K562 (cell line): ENCODE measurements at regions not wholly inside any gene's neighbourhood (a gene's known extent, or its start where the extent isn't known, plus 50 kb on each side); places are given as distances from the start of the nearest gene placed in this dataset.

Experiments used
- ATAC-seq: fragments of 200-7000 bp; cut with Tn5 transposase; 3 replicates; pipeline ENCODE4 v1.9.1; 2020; ENCODE audit warnings: moderate library complexity
- BruUV-seq: library from RNA; stranded (reverse); fragments of 400-500 nt; replicated peaks from 2 replicates; lab custom pipeline; 2021; lab: Mats Ljungman, UMichigan
- CTCF ChIA-PET: fragments of 300-600 bp; formaldehyde crosslinking; extraction: SDS; loops from one replicate; lab custom pipeline; 2021; ENCODE audit warnings: low intra/inter-chr PET ratio; lab: Yijun Ruan, JAX
- POLR2A ChIA-PET: fragments of 300-600, 350-650 bp; sonication (Branson Sonifier 250); formaldehyde crosslinking; extraction: SDS; loops from one replicate; lab custom pipeline; 2021; ENCODE audit warnings: antibody characterized with exemption, inconsistent platforms; lab: Yijun Ruan, JAX
- DNase-seq, 4 experiments: peaks; one replicate each; pipeline versions ENCODE4 v3.0.0 to v3.0.0-alpha.2; 2011 to 2018; ENCODE audit warnings: low spot score in 3 of 4, mixed read lengths in 3 of 4; ENCODE audit errors: extremely low read depth in 1 of 4
- FAIRE-seq: peaks from 2 replicates; lab custom pipeline; 2011; peaks lifted over from hg19 to GRCh38; lab: Jason Lieb, UNC
- H2AFZ ChIP-seq: 2 replicates; pipeline ENCODE4 v1.6.0; 2011; ENCODE audit warnings: low read depth, low read length, control low read depth, inconsistent platforms
- H3K27ac ChIP-seq: fragments of 200-600 bp; 3 replicates; pipeline ENCODE4 v1.8.0; 2011; ENCODE audit warnings: low read depth, mild to moderate bottlenecking, control low read depth, inconsistent platforms, low read length, moderate library complexity, mixed read lengths; ENCODE audit errors: extremely low read depth
- H3K27me3 ChIP-seq, 2 experiments: fragments of 300-600 bp in 1 of 2; 2 replicates in 1 of 2; 3 replicates in 1 of 2; pipeline versions ENCODE4 v1.6.0 to v1.8.0; 2011; ENCODE audit warnings: inconsistent platforms in 2 of 2, low read length in 2 of 2, mild to moderate bottlenecking in 1 of 2, mixed read lengths in 1 of 2, moderate library complexity in 1 of 2; ENCODE audit not compliant: control insufficient read depth in 2 of 2, insufficient read depth in 2 of 2
- H3K36me3 ChIP-seq: fragments of 300-600 bp; 3 replicates; pipeline ENCODE4 v1.8.0; 2011; ENCODE audit warnings: mild to moderate bottlenecking, low read length, inconsistent platforms; ENCODE audit not compliant: control insufficient read depth, insufficient read depth
- H3K4me1 ChIP-seq, 2 experiments: fragments of 200-600 bp in 1 of 2; replicated peaks in 1 of 2; 2 replicates in 1 of 2; 3 replicates in 1 of 2; pipeline versions ENCODE4 v1.5.1 to v1.8.0; 2011; ENCODE audit warnings: inconsistent platforms in 2 of 2, low read length in 2 of 2, mild to moderate bottlenecking in 1 of 2, mixed read lengths in 1 of 2, moderate library complexity in 1 of 2; ENCODE audit not compliant: control insufficient read depth in 2 of 2, insufficient read depth in 2 of 2
- H3K4me2 ChIP-seq: 2 replicates; pipeline ENCODE4 v1.6.1; 2011; ENCODE audit warnings: low read length, control low read depth, inconsistent platforms, mixed read lengths; ENCODE audit not compliant: insufficient read depth
- H3K4me3 ChIP-seq: fragments of 200-600 bp; sonication (generic), shearing (Covaris generic); 2 replicates; pipeline ENCODE4 v1.5.1; 2016; ENCODE audit warnings: control low read depth, inconsistent platforms
- H3K79me2 ChIP-seq: fragments of 200-600 bp; 3 replicates; pipeline ENCODE4 v1.8.0; 2011; ENCODE audit warnings: low read length, inconsistent platforms; ENCODE audit not compliant: control insufficient read depth, insufficient read depth
- H3K9ac ChIP-seq, 2 experiments: 2 replicates each; pipeline versions ENCODE4 v1.6.0 to v1.6.1; 2011; ENCODE audit warnings: low read depth in 2 of 2, low read length in 2 of 2, control low read depth in 1 of 2, inconsistent platforms in 1 of 2, mild to moderate bottlenecking in 1 of 2, mixed read lengths in 1 of 2; ENCODE audit not compliant: insufficient read depth in 1 of 2
- H3K9me1 ChIP-seq: one replicate; pipeline ENCODE4 v1.6.0; 2011; ENCODE audit warnings: inconsistent platforms, mild to moderate bottlenecking, low read length, moderate library complexity; ENCODE audit not compliant: control insufficient read depth, insufficient read depth
- H3K9me3 ChIP-seq: replicated peaks from 2 replicates; pipeline ENCODE4 v1.5.1; 2011; ENCODE audit warnings: low read depth, low read length, inconsistent platforms; ENCODE audit not compliant: control insufficient read depth, insufficient read depth
- H4K20me1 ChIP-seq: replicated peaks from 2 replicates; pipeline ENCODE4 v1.6.1; 2011; ENCODE audit warnings: low read length, inconsistent platforms, mixed read lengths; ENCODE audit not compliant: control insufficient read depth, insufficient read depth
- ARID2 ChIP-seq: fragments of 450-650 bp; IDR thresholded peaks from 2 replicates; pipeline ENCODE4 v1.6.1; 2017; ENCODE audit warnings: antibody characterized with exemption, mild to moderate bottlenecking
- FOXM1 ChIP-seq, 2 experiments: fragments of 450-650 bp in 1 of 2; sonication (generic) in 1 of 2; formaldehyde crosslinking in 1 of 2; IDR thresholded peaks; 2 replicates each; pipeline versions ENCODE4 v1.6.1 to v1.9.0; 2017 to 2022; ENCODE audit warnings: low read depth in 2 of 2, mild to moderate bottlenecking in 2 of 2, missing genetic modification reagents in 1 of 2, moderate library complexity in 1 of 2
- FOXO4 ChIP-seq: fragments of 450-650 bp; formaldehyde crosslinking; IDR thresholded peaks from 2 replicates; pipeline ENCODE4 v1.4.0; 2020; ENCODE audit warnings: mild to moderate bottlenecking, moderate library complexity
- HLTF ChIP-seq: fragments of 450-650 bp; IDR thresholded peaks from 2 replicates; pipeline ENCODE4 v1.6.1; 2016
- MITF ChIP-seq: IDR thresholded peaks from 2 replicates; pipeline ENCODE4 v1.6.1; 2014; ENCODE audit warnings: antibody characterized with exemption
- NEUROD1 ChIP-seq: fragments of 150-350 bp; IDR thresholded peaks from 2 replicates; pipeline ENCODE4 v1.6.1; 2014; ENCODE audit warnings: borderline replicate concordance, low read length, low read depth; ENCODE audit not compliant: partially characterized antibody
- POLR2A ChIP-seq: fragments of 450-650 bp; conservative IDR thresholded peaks from 2 replicates; pipeline ENCODE4 v1.6.1; 2016
- POLR2AphosphoS5 ChIP-seq: IDR thresholded peaks from 2 replicates; pipeline ENCODE4 v1.6.1; 2011; ENCODE audit warnings: mild to moderate bottlenecking, low read depth, low read length, moderate library complexity; ENCODE audit not compliant: control insufficient read depth, insufficient read depth
- TCF7L2 ChIP-seq: fragments of 150-350 bp; IDR thresholded peaks from 2 replicates; pipeline ENCODE4 v1.6.1; 2016; ENCODE audit warnings: low read depth, mild to moderate bottlenecking, low read length, moderate library complexity
- ZBTB33 ChIP-seq: sonication (generic); formaldehyde crosslinking; IDR thresholded peaks from 2 replicates; pipeline ENCODE4 v1.8.1; 2023; ENCODE audit warnings: mild to moderate bottlenecking, missing genetic modification reagents
- ZNF165 ChIP-seq: fragments of 250-450 bp; sonication (Bioruptor Pico); IDR thresholded peaks from 2 replicates; pipeline ENCODE4 v1.4.0; 2020; ENCODE audit warnings: borderline replicate concordance
- ZNF274 ChIP-seq: IDR thresholded peaks from 2 replicates; pipeline ENCODE4 v1.6.1; 2011; ENCODE audit warnings: low read depth, mild to moderate bottlenecking, low read length, moderate library complexity, borderline replicate concordance
- ZNF740 ChIP-seq, 3 experiments: fragments of 200-800 bp in 1 of 3; sonication (Bioruptor generic) in 1 of 3; sonication (generic) in 1 of 3; formaldehyde crosslinking in 1 of 3; IDR thresholded peaks; 2 replicates each; pipeline versions ENCODE4 v1.6.1 to v1.8.0; 2016 to 2022; ENCODE audit warnings: mild to moderate bottlenecking in 2 of 3, missing compliant biosample characterization in 2 of 3, missing genetic modification characterization in 2 of 3, missing genetic modification reagents in 1 of 3
- WGBS: fragments of 100-300 bp; shearing (Covaris generic); methylation state at CpG from one replicate; pipeline ENCODE4 v1.1.6; 2016; ENCODE audit warnings: low coverage, mixed read lengths; ENCODE audit not compliant: insufficient coverage; ENCODE audit errors: missing lambda C conversion rate; 5-methylcytosine and 5-hydroxymethylcytosine counted together
- in situ Hi-C: fragments of 300-500 bp; cut with MboI; formaldehyde crosslinking; loops from 4 replicates; pipeline ENCODE4 v1.15.0; 2018; ENCODE audit warnings: inconsistent platforms, mixed read lengths
- intact Hi-C: fragments of 100-400 bp; cut with micrococcal nuclease; formaldehyde crosslinking; loops from 2 replicates; pipeline ENCODE4 v1.14.2; 2022
- TF ChIP-seq, protein P1 (sequence below): fragments of 450-650 bp; formaldehyde crosslinking; IDR thresholded peaks from 2 replicates; pipeline ENCODE4 v1.4.0; 2020; ENCODE audit warnings: mild to moderate bottlenecking, moderate library complexity

- no peak for TF ChIP-seq ZBTB33 (CRISPR knock-in tag)
- no peak for TF ChIP-seq POLR2A
These were observed 168.2 kb upstream of the FBN2 start (continued) for GRCh38 chr5:128706269-128706668.

- no peak overlapping the region for H3K4me2 ChIP-seq
- FAIRE-seq (no peak), ATAC-seq (no peak), DNase-seq (no peak)
- H4K20me1 ChIP-seq, result no peaks in the 10 kb centered on the region
- no peaks in the 10 kb centered on the region for H3K36me3 ChIP-seq
- H3K27me3 ChIP-seq, result no peaks in the 10 kb centered on the region
- H3K79me2 ChIP-seq, result no peaks in the 10 kb centered on the region
- in situ Hi-C loops, result no loop called here
- H3K9me3 ChIP-seq, result peaks cover 1% of the 10 kb centered on the region; the same call in 1 of the 2 replicates
- BruUV-seq, result no TSS peak
- H3K9me1 ChIP-seq, result no peaks in the 10 kb centered on the region
- ChIA-PET CTCF (no interaction called here), POLR2A (no interaction called here)
- no peak overlapping the region for H3K4me3 ChIP-seq
- no peak overlapping the region for H2AFZ ChIP-seq
- intact Hi-C loops, result no loop called here
- 0% methylated on average over 1 of the region's 1 CpG for WGBS
- no peak overlapping the region for H3K9ac ChIP-seq
- H3K27ac ChIP-seq, result no peak overlapping the region
- H3K4me1 ChIP-seq, result no peaks in the 10 kb centered on the region
- TF ChIP-seq, protein P1, sequence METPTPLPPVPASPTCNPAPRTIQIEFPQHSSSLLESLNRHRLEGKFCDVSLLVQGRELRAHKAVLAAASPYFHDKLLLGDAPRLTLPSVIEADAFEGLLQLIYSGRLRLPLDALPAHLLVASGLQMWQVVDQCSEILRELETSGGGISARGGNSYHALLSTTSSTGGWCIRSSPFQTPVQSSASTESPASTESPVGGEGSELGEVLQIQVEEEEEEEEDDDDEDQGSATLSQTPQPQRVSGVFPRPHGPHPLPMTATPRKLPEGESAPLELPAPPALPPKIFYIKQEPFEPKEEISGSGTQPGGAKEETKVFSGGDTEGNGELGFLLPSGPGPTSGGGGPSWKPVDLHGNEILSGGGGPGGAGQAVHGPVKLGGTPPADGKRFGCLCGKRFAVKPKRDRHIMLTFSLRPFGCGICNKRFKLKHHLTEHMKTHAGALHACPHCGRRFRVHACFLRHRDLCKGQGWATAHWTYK (CRISPR knock-in tag), result no peak
- TF ChIP-seq FOXO4 (CRISPR knock-in tag) (no peak), FOXM1 (IDR thresholded peaks at IDR 0.05; ENCODE audit: low read depth) (no peak), FOXM1 (CRISPR knock-in tag; IDR thresholded peaks at IDR 0.05; ENCODE audit: low read depth) (no peak), ZNF165 (no peak), POLR2AphosphoS5 (no peak), ARID2 (no peak), HLTF (no peak), MITF (no peak), NEUROD1 (no peak), ZNF274 (no peak), ZNF740 (CRISPR knock-in tag; IDR thresholded peaks at IDR 0.05) (no peak), ZNF740 (tag; IDR thresholded peaks at IDR 0.05) (no peak), TCF7L2 (no peak)
These were observed 170.8 kb upstream of the FBN2 start for GRCh38 chr5:128708841-128709240.
